Fibroblast of the aortic adventitia (primary cell): ENCODE measurements at regions not wholly inside any gene's neighbourhood (a gene's known extent, or its start where the extent isn't known, plus 50 kb on each side); places are given as distances from the start of the nearest gene placed in this dataset.
A peak's percentile ranks its signal among the peaks of the same experiment; 100 is the strongest.

Experiments used
- DNase-seq: peaks from one replicate; pipeline ENCODE4 v3.0.0-alpha.2; 2010; ENCODE audit warnings: low read depth
- H3K4me3 ChIP-seq: 2 replicates; pipeline ENCODE4 v1.5.1; 2011; ENCODE audit warnings: low read depth, mild to moderate bottlenecking, control low read depth, low read length, moderate library complexity
- CTCF ChIP-seq: IDR thresholded peaks from 2 replicates; pipeline ENCODE4 v1.5.1; 2011; ENCODE audit warnings: mild to moderate bottlenecking, low read length, control low read depth, inconsistent platforms; ENCODE audit not compliant: insufficient read depth

DNA sequence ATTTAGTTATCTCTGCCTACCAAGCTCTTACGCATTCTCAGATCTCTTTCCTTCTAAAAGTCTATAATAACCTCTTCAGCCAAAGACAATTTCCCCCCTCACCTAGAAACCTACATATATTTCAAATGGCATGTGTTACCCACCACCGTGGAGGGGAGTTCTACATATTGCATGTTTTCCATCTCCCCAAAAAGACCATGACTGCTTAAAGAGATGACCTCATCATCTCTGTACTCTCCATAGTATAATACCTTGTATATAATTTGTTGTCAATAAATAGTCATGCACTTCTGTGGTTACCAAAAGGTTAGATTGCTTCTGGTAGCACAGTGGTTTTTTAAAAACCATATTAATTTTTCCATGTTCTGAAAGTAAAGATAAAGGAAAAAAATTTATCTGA, 148.4 kb downstream of the TBX18 start:
- H3K4me3 ChIP-seq, result no peak overlapping the region
- TF ChIP-seq CTCF, result no peak
- no peak for DNase-seq

GRCh38 chr6:84615113-84615850, 149.1 kb downstream of the TBX18 start:
- DNase-seq, result peak; percentile 51
- H3K4me3 ChIP-seq, result no peak overlapping the region
- no peak for TF ChIP-seq CTCF

DNA sequence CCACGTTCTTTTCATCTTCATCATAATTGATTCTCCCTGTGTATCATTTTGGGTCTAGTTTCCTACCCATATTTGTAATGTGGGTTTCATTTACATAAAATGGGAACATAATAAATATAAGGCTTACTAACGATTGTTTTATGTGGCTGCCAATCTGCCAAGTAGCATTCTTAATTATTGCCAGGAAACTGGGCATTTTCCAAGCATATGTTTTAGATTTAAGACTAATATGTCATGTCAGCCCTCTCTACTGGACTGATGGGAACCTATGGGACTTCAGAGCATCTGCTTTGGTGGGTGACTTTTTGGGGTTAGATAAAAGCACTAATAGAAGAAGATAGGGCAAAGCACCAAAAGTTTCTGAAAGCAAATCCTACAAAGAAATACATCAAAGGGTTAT, 157.5 kb downstream of the TBX18 start:
- no peak overlapping the region for H3K4me3 ChIP-seq
- DNase-seq, result no peak

GRCh38 chr6:84605298-84605697, 159.1 kb downstream of the TBX18 start:
- no peak for TF ChIP-seq CTCF
- peak; percentile 30 for DNase-seq
- H3K4me3 ChIP-seq, result no peak overlapping the region

More for the DNA sequence above, 157.5 kb downstream of the TBX18 start:
- TF ChIP-seq CTCF, result no peak

- TF ChIP-seq CTCF, result no peak
- no peak overlapping the region for H3K4me3 ChIP-seq
- no peak for DNase-seq
Observed at GRCh38 chr6:84601366-84601765, 163.0 kb downstream of the TBX18 start.

DNA sequence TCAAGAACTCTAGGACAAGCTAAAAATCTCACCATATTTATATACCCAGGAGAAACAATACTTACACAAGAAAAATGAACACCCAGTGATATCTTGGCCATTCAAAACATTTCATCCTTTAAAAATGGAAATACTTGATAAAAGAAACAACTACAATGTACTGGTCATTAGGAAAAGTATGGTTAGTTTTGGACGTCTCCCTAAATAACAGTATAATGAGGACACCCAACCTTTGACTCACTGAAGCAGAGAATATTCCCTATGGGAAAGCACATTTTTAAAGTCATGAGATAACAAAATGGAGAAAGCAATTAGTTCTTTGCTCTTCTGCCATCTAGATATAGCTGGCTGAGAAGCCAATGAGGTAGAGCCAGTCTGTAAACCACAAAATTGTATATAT, 164.4 kb downstream of the TBX18 start:
- H3K4me3 ChIP-seq, result no peak overlapping the region
- TF ChIP-seq CTCF, result no peak
- DNase-seq, result no peak
